OCI-LY1 (cell line): ENCODE measurements at regions not wholly inside any gene's neighbourhood (a gene's known extent, or its start where the extent isn't known, plus 50 kb on each side); places are given as distances from the start of the nearest gene placed in this dataset.

Experiments used
- H2AFZ ChIP-seq: fragments of 200-600 bp; sonication (generic), shearing (Covaris generic); 2 replicates; pipeline ENCODE4 v1.6.0; 2014; ENCODE audit warnings: antibody characterized with exemption, mild to moderate bottlenecking, low read length
- H3F3A ChIP-seq: fragments of 200-600 bp; sonication (generic), shearing (Covaris generic); 2 replicates; pipeline ENCODE4 v1.6.0; 2014; ENCODE audit warnings: mild to moderate bottlenecking, antibody characterized with exemption, low read length, moderate library complexity; ENCODE audit not compliant: insufficient read depth
- H3K27ac ChIP-seq: fragments of 200-600 bp; sonication (generic); 2 replicates; pipeline ENCODE4 v1.5.1; 2014; ENCODE audit warnings: low read length, mixed run types, mild to moderate bottlenecking, low read depth; ENCODE audit not compliant: poor library complexity, severe bottlenecking
- H3K27me3 ChIP-seq: fragments of 200-600 bp; sonication (generic); 2 replicates; pipeline ENCODE4 v1.6.0; 2014; ENCODE audit warnings: antibody characterized with exemption, mild to moderate bottlenecking, low read length, moderate library complexity; ENCODE audit not compliant: insufficient read depth
- H3K36me3 ChIP-seq: fragments of 200-600 bp; sonication (generic); 2 replicates; pipeline ENCODE4 v1.6.1; 2014; ENCODE audit warnings: mild to moderate bottlenecking, antibody characterized with exemption, low read length, moderate library complexity, mixed read lengths; ENCODE audit not compliant: insufficient read depth
- H3K4me1 ChIP-seq: fragments of 200-600 bp; sonication (generic); 2 replicates; pipeline ENCODE4 v1.5.1; 2014; ENCODE audit warnings: mild to moderate bottlenecking, low read length, moderate library complexity; ENCODE audit not compliant: insufficient read depth, severe bottlenecking
- H3K4me2 ChIP-seq: fragments of 200-600 bp; sonication (generic), shearing (Covaris generic); 2 replicates; pipeline ENCODE4 v1.6.1; 2014; ENCODE audit warnings: low read length
- H3K4me3 ChIP-seq: fragments of 200-600 bp; sonication (generic); 2 replicates; pipeline ENCODE4 v1.5.1; 2014; ENCODE audit warnings: low read length, low read depth, mild to moderate bottlenecking, mixed read lengths; ENCODE audit not compliant: poor library complexity, severe bottlenecking
- H3K79me2 ChIP-seq: fragments of 200-600 bp; shearing (Covaris generic); 2 replicates; pipeline ENCODE4 v1.6.1; 2016; ENCODE audit warnings: mixed run types, low read length, mixed read lengths; ENCODE audit not compliant: insufficient read depth
- H3K9ac ChIP-seq: fragments of 200-600 bp; sonication (generic), shearing (Covaris generic); 2 replicates; pipeline ENCODE4 v1.6.1; 2014; ENCODE audit warnings: mild to moderate bottlenecking, low read length, mixed read lengths
- H3K9me2 ChIP-seq: fragments of 200-600 bp; sonication (generic), shearing (Covaris generic); 2 replicates; pipeline ENCODE4 v1.6.1; 2014; ENCODE audit warnings: low read depth, mild to moderate bottlenecking, low read length, mixed read lengths
- H3K9me3 ChIP-seq: fragments of 200-600 bp; shearing (Covaris generic); 2 replicates; pipeline ENCODE4 v1.6.1; 2014; ENCODE audit warnings: low read length, mixed read lengths
- H4K20me1 ChIP-seq: fragments of 200-600 bp; sonication (generic), shearing (Covaris generic); 2 replicates; pipeline ENCODE4 v1.6.0; 2016; ENCODE audit warnings: mild to moderate bottlenecking, low read length; ENCODE audit not compliant: insufficient read depth
- CTCF ChIP-seq: fragments of 200-600 bp; sonication (generic), shearing (Covaris generic); IDR thresholded peaks from 2 replicates; pipeline ENCODE4 v1.5.1; 2017; ENCODE audit warnings: mild to moderate bottlenecking, antibody characterized with exemption, low read length, moderate library complexity, mixed read lengths
- EZH2 ChIP-seq: fragments of 200-600 bp; sonication (generic), shearing (Covaris generic); IDR thresholded peaks from 2 replicates; pipeline ENCODE4 v1.8.0; 2017; ENCODE audit warnings: borderline replicate concordance, mixed run types, mild to moderate bottlenecking, antibody characterized with exemption, low read length, moderate library complexity, mixed read lengths

DNA sequence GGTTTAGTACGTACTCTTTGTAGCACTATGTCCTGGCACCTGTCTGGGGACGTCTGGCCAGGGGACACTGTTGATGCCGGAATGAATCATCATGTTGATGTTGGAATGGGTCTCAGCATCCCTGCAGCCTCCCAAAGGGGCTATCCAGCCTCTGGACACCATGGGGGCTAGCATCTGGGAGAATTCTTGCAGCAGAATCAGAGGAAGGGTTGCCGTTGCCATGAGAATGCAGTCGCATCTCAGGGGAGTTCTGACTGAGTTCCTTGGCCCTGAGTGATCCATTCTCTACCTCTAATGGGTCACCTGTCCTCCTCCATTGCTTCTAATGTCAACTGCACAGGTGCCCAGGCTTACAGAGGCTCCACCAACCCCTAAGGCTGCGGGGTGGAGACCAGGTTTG is 129.1 kb downstream of the UQCRFS1 start:
- H4K20me1 ChIP-seq: no peaks in the 10 kb centered on the region
- no peaks in the 10 kb centered on the region for H3K9me2 ChIP-seq
- TF ChIP-seq EZH2: no peak
- no peak for TF ChIP-seq CTCF
- peaks cover 4% of the 10 kb centered on the region; the same call in 1 of the 2 replicates for H3K27me3 ChIP-seq
- no peak overlapping the region for H3K27ac ChIP-seq
- no peak overlapping the region for H3K4me2 ChIP-seq
- no peaks in the 10 kb centered on the region for H3K4me1 ChIP-seq
- H3F3A ChIP-seq: no peaks in the 10 kb centered on the region
- no peaks in the 10 kb centered on the region for H3K36me3 ChIP-seq
- H3K9me3 ChIP-seq: no peaks in the 10 kb centered on the region
- no peak overlapping the region for H3K4me3 ChIP-seq
- H2AFZ ChIP-seq: no peak overlapping the region
- no peaks in the 10 kb centered on the region for H3K79me2 ChIP-seq
- H3K9ac ChIP-seq: no peak overlapping the region

- H3K27ac ChIP-seq: no peak overlapping the region
- H3K9ac ChIP-seq: no peak overlapping the region
- H3K4me2 ChIP-seq: no peak overlapping the region
- no peak overlapping the region for H3K4me3 ChIP-seq
- no peaks in the 10 kb centered on the region for H3F3A ChIP-seq
- TF ChIP-seq CTCF (no peak), EZH2 (no peak)
- no peaks in the 10 kb centered on the region for H3K9me3 ChIP-seq
- no peaks in the 10 kb centered on the region for H3K4me1 ChIP-seq
- no peak overlapping the region for H2AFZ ChIP-seq
- H3K27me3 ChIP-seq: no peaks in the 10 kb centered on the region
- H3K36me3 ChIP-seq: no peaks in the 10 kb centered on the region
- no peaks in the 10 kb centered on the region for H3K79me2 ChIP-seq
- H4K20me1 ChIP-seq: no peaks in the 10 kb centered on the region
- H3K9me2 ChIP-seq: no peaks in the 10 kb centered on the region
Observed at GRCh38 chr19:29079356-29080032, 133.5 kb downstream of the UQCRFS1 start.

DNA sequence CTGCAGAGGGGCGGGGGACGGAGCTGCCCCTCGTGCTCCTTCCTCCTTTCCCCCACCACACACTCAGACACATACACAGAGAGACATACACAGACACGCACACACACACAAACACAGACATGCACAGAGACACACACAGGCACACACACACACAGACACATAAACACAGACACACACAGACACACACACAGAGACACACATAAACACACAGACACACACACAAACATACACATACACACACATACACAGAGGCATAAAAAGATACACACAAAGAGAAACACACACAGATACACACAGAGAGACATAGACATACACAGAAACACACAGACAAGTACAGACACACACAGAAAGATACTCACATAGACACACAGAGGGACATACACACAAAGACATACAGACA is 136.0 kb downstream of the UQCRFS1 start:
- Histone ChIP-seq H2AFZ (no peak overlapping the region), H3K4me3 (no peak overlapping the region), H3K4me1 (no peaks in the 10 kb centered on the region), H3K9me3 (no peaks in the 10 kb centered on the region), H3K27me3 (no peaks in the 10 kb centered on the region), H4K20me1 (no peaks in the 10 kb centered on the region), H3K79me2 (no peaks in the 10 kb centered on the region), H3K36me3 (no peaks in the 10 kb centered on the region), H3K27ac (no peak overlapping the region), H3K4me2 (no peak overlapping the region), H3K9me2 (no peaks in the 10 kb centered on the region), H3K9ac (no peak overlapping the region), H3F3A (no peaks in the 10 kb centered on the region)
- TF ChIP-seq EZH2: no peak
- no peak for TF ChIP-seq CTCF
